AG09309 (cell line): ENCODE measurements at regions not wholly inside any gene's neighbourhood (a gene's known extent, or its start where the extent isn't known, plus 50 kb on each side); places are given as distances from the start of the nearest gene placed in this dataset.

Experiments used
- DNase-seq: peaks from one replicate; pipeline ENCODE4 v3.0.0-alpha.2; 2010; ENCODE audit warnings: low read depth
- H3K4me3 ChIP-seq: 2 replicates; pipeline ENCODE4 v1.5.1; 2011; ENCODE audit warnings: mild to moderate bottlenecking, low read depth, low read length, moderate library complexity; ENCODE audit not compliant: control insufficient read depth
- TF ChIP-seq, protein P1 (sequence below): IDR thresholded peaks from 2 replicates; pipeline ENCODE4 v1.5.1; 2011; ENCODE audit warnings: mild to moderate bottlenecking, low read depth, low read length, inconsistent platforms; ENCODE audit not compliant: insufficient read depth, control insufficient read depth; ENCODE audit errors: missing control alignments

DNA sequence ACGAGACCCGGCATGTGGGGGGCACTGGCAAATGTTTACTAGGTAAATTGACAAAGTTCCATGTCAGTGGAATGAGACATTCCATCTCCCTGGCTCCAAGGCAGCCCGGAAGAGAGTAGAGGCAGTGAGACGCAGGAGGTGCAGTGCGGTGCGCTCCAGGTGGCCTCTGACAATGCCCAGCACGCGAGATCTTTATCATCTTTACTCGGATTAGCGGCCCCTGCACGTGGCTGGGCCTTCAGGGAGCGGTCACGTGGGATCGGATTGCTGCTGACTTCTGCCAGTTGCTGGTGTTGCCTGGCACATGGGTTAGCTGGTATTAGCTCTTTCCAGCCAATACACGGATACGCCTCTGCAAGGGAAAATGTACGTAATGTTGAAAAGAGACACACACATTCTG is 151.2 kb upstream of the ALKAL2 start:
- TF ChIP-seq, protein P1, sequence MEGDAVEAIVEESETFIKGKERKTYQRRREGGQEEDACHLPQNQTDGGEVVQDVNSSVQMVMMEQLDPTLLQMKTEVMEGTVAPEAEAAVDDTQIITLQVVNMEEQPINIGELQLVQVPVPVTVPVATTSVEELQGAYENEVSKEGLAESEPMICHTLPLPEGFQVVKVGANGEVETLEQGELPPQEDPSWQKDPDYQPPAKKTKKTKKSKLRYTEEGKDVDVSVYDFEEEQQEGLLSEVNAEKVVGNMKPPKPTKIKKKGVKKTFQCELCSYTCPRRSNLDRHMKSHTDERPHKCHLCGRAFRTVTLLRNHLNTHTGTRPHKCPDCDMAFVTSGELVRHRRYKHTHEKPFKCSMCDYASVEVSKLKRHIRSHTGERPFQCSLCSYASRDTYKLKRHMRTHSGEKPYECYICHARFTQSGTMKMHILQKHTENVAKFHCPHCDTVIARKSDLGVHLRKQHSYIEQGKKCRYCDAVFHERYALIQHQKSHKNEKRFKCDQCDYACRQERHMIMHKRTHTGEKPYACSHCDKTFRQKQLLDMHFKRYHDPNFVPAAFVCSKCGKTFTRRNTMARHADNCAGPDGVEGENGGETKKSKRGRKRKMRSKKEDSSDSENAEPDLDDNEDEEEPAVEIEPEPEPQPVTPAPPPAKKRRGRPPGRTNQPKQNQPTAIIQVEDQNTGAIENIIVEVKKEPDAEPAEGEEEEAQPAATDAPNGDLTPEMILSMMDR: no peak
- no peak for DNase-seq
- no peak overlapping the region for H3K4me3 ChIP-seq

DNA sequence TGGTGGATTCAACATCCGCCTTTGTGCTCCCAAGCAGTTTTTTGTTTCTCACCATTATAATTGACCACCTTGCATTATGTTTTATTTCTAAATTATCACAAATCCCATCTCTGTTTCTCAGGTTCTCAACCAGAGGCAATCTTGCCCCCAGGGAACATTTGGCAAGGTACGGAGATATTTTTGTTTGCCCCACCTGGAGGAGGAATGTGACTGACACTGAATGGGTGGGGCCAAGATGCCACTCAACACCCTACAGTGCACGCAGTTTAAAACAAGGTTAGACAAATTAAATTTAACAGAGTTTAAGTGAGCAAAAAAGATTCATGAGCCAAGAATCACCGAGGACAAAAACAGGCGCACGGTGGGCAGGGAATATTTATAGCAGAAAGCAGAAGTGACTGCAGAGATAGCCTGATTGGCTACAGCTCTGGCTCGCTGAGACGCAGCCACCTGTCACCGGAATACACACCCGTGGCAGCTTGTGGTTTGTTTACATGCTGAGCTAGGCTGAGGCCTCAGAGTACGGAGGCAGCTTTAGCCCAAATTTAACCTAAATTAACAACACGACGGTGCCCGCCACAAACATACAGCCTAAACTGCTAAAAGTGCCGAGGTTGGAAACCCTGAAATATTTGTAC is 150.0 kb upstream of the ALKAL2 start:
- DNase-seq: no peak
- no peak overlapping the region for H3K4me3 ChIP-seq
- TF ChIP-seq, protein P1: no peak

DNA sequence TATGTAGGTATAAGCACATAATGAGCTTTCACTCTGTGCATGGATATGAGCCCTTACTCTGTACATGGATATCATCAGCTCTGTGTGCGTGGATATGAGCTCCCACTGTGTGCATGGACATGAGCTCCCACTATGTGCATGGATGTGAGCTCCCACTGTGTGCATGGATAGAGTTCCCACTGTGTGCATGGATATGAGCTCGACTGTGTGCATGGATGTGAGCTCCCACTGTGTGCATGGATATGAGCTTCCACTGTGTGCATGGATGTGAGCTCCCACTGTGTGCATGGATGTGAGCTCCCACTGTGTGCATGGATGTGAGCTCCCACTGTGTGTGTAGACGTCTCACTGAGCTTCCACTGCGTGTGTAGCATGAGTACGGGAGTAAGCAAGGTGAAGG is 149.3 kb upstream of the ALKAL2 start:
- DNase-seq: no peak
- TF ChIP-seq, protein P1: no peak
- H3K4me3 ChIP-seq: no peak overlapping the region

DNA sequence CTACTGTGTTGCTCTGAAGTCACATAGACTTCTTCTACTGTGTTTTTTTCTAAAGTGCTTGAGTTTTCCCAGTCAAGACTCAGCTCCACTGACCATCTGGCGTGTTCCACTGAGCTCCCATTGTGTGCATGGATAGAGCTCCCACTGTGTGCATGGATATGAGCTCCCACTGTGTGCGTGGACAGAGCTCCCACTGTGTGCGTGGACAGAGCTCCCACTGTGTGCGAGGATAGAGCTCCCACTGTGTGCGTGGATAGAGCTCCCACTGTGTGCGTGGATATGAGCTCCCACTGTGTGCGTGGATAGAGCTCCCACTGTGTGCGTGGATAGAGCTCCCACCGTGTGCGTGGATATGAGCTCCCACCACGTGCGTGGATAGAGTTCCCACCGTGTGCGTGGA is 148.3 kb upstream of the ALKAL2 start:
- TF ChIP-seq, protein P1: no peak
- DNase-seq: no peak

DNA sequence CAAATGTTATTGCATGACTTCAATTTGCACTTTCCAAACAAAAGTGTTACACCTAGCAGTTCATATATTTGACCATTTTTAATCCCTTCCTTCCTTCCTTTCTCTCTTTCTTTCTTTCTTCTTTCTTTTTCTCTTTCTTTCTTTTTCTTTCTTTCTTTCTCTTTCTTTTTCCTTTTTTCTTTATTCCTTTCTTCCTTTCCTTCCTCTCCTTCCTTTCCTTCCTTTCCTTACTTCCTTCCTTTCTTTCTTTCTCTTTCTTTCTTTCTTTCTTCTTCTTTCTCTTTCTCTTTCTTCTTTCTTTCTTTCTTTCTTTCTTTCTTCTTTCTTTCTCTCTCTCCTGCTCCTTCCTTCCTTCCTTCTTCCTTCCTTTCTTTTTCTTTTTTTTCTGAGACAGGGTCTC is 146.7 kb upstream of the ALKAL2 start:
- no peak for DNase-seq
- TF ChIP-seq, protein P1: no peak
- no peak overlapping the region for H3K4me3 ChIP-seq

More for the DNA sequence above, 148.3 kb upstream of the ALKAL2 start:
- H3K4me3 ChIP-seq: no peak overlapping the region

DNA sequence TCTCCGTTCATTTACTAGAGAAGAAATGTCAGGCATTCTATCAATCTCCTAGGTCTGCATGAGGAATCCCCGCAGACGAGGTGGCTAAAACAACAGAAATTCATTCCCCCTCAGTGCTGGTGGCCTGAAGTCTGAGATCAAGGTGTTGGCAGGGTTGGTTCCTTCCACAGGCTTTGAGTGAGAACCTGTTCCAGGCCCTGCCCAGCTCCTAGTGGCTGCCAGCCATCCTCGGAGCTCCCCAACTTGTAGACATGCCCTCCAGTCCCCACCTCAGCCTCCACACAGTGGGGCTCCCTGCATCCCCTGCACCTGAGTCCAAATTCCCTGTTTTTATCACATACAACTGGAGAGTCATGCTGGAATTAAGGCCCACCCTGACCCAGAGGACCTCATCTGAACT is 145.3 kb upstream of the ALKAL2 start:
- no peak for DNase-seq
- no peak overlapping the region for H3K4me3 ChIP-seq
- TF ChIP-seq, protein P1: no peak
